HCT116 (cell line): ENCODE measurements at regions not wholly inside any gene's neighbourhood (a gene's known extent, or its start where the extent isn't known, plus 50 kb on each side); places are given as distances from the start of the nearest gene placed in this dataset.

ENCODE experiments used
- ATAC-seq: fragments of 200-7000 bp; cut with Tn5 transposase; 2 replicates; pipeline ENCODE4 v1.9.1; 2020; ENCODE audit warnings: mild to moderate bottlenecking, moderate library complexity
- BruUV-seq: library from RNA; stranded (reverse); fragments of 400-500 nt; replicated peaks from 2 replicates; lab custom pipeline; 2021; lab: Mats Ljungman, UMichigan
- CTCF ChIA-PET: fragments of 300-600 bp; sonication (Branson Sonifier 250); formaldehyde crosslinking; loops from one replicate; lab custom pipeline; 2021; ENCODE audit warnings: antibody characterized with exemption; lab: Charles Lee
- POLR2A ChIA-PET: fragments of 300-600, 350-600 bp; sonication (Branson Sonifier 250); formaldehyde crosslinking; loops from one replicate; lab custom pipeline; 2021; ENCODE audit warnings: antibody characterized with exemption; lab: Charles Lee
- RAD21 ChIA-PET, 2 experiments: fragments of 300-600 bp; sonication (Branson Sonifier 250); formaldehyde crosslinking; loops; one replicate each; lab custom pipeline; 2023; ENCODE audit warnings: low total read pairs in 2 of 2; ENCODE audit not compliant: uncharacterized antibody in 2 of 2, unreplicated experiment in 2 of 2, low non-redundant PET in 1 of 2; lab: Charles Lee
- DNase-seq: peaks from one replicate; pipeline ENCODE4 v3.0.0-alpha.2; 2010; ENCODE audit warnings: low read depth, low spot score
- H2AFZ ChIP-seq: fragments of 200-600 bp; shearing (Covaris generic), sonication (generic); 2 replicates; pipeline ENCODE4 v1.6.1; 2017; ENCODE audit warnings: low read depth, mixed run types, mixed read lengths, antibody characterized with exemption, low read length; ENCODE audit not compliant: poor library complexity, severe bottlenecking
- H3K27ac ChIP-seq: 2 replicates; pipeline ENCODE4 v1.5.1; 2012; ENCODE audit warnings: low read depth, low read length
- H3K27me3 ChIP-seq: fragments of 200-600 bp; sonication (generic); 2 replicates; pipeline ENCODE4 v1.6.1; 2016; ENCODE audit warnings: mixed run types, low read length, mixed read lengths; ENCODE audit not compliant: insufficient read depth
- H3K36me3 ChIP-seq, 2 experiments: fragments of 200-500 bp in 1 of 2; fragments of 200-600 bp in 1 of 2; sonication (Bioruptor generic) in 1 of 2; sonication (generic) in 1 of 2; 2 replicates each; pipeline versions ENCODE4 v1.5.1 to v1.6.1; 2014 to 2016; ENCODE audit warnings: low read length in 2 of 2, inconsistent platforms in 1 of 2, mixed read lengths in 1 of 2, mixed run types in 1 of 2; ENCODE audit not compliant: insufficient read depth in 2 of 2, control insufficient read depth in 1 of 2
- H3K4me1 ChIP-seq, 2 experiments: fragments of 200-600 bp in 1 of 2; sonication (generic) in 1 of 2; 2 replicates each; pipeline versions ENCODE4 v1.5.1 to v1.6.1; 2012 to 2017; ENCODE audit warnings: low read length in 2 of 2, inconsistent platforms in 1 of 2, mild to moderate bottlenecking in 1 of 2, mixed read lengths in 1 of 2, mixed run types in 1 of 2, moderate library complexity in 1 of 2; ENCODE audit not compliant: insufficient read depth in 2 of 2, control insufficient read depth in 1 of 2
- H3K4me2 ChIP-seq: fragments of 200-600 bp; sonication (generic); 2 replicates; pipeline ENCODE4 v1.6.1; 2017; ENCODE audit warnings: mixed run types, low read length, mixed read lengths
- H3K4me3 ChIP-seq, 2 experiments: fragments of 200-600 bp in 1 of 2; sonication (generic) in 1 of 2; replicated peaks in 1 of 2; 2 replicates each; pipeline ENCODE4 v1.5.1; 2011 to 2016; ENCODE audit warnings: low read length in 2 of 2, control low read depth in 1 of 2, low read depth in 1 of 2, mild to moderate bottlenecking in 1 of 2, mixed read lengths in 1 of 2, mixed run types in 1 of 2
- H3K79me2 ChIP-seq: fragments of 200-600 bp; sonication (generic); 2 replicates; pipeline ENCODE4 v1.6.1; 2017; ENCODE audit warnings: mild to moderate bottlenecking, mixed run types, low read length, moderate library complexity, mixed read lengths; ENCODE audit not compliant: insufficient read depth
- H3K9ac ChIP-seq: fragments of 200-600 bp; sonication (generic); 2 replicates; pipeline ENCODE4 v1.6.1; 2016; ENCODE audit warnings: low read length, mixed read lengths
- H3K9me2 ChIP-seq: fragments of 200-600 bp; sonication (generic), shearing (Covaris generic); 2 replicates; pipeline ENCODE4 v1.6.1; 2017; ENCODE audit warnings: mixed run types, mild to moderate bottlenecking, moderate library complexity; ENCODE audit not compliant: insufficient read depth
- H3K9me3 ChIP-seq, 2 experiments: fragments of 200-500 bp in 1 of 2; fragments of 200-600 bp in 1 of 2; sonication (Bioruptor generic) in 1 of 2; sonication (generic) in 1 of 2; 2 replicates each; pipeline ENCODE4 v1.6.1; 2014 to 2017; ENCODE audit warnings: low read length in 2 of 2, mixed read lengths in 2 of 2, inconsistent platforms in 1 of 2, low read depth in 1 of 2, mild to moderate bottlenecking in 1 of 2, mixed run types in 1 of 2, moderate library complexity in 1 of 2; ENCODE audit not compliant: control insufficient read depth in 1 of 2, insufficient read depth in 1 of 2
- H4K20me1 ChIP-seq: fragments of 200-600 bp; sonication (generic), shearing (Covaris generic); 2 replicates; pipeline ENCODE4 v1.6.1; 2017; ENCODE audit warnings: mixed run types, mild to moderate bottlenecking, moderate library complexity; ENCODE audit not compliant: insufficient read depth
- CBX3 ChIP-seq: IDR thresholded peaks from 2 replicates; pipeline ENCODE4 v1.6.1; 2012; ENCODE audit warnings: low read depth
- ELF1 ChIP-seq: IDR thresholded peaks from 2 replicates; pipeline ENCODE4 v1.6.1; 2012; ENCODE audit warnings: low read depth, borderline replicate concordance
- FOSL1 ChIP-seq: IDR thresholded peaks from 2 replicates; pipeline ENCODE4 v1.6.1; 2012; ENCODE audit warnings: low read depth
- SIN3A ChIP-seq: IDR thresholded peaks from 2 replicates; pipeline ENCODE4 v1.6.1; 2012; ENCODE audit warnings: low read depth
- SRF ChIP-seq: IDR thresholded peaks from 2 replicates; pipeline ENCODE4 v1.6.1; 2012; ENCODE audit warnings: low read depth
- ZFX ChIP-seq: fragments of 450-650 bp; IDR thresholded peaks from 2 replicates; pipeline ENCODE4 v1.6.1; 2017
- ZNF274 ChIP-seq: fragments of 200-500 bp; sonication (Bioruptor generic); IDR thresholded peaks from 2 replicates; pipeline ENCODE4 v1.6.1; 2014; ENCODE audit warnings: mild to moderate bottlenecking, low read depth, low read length, inconsistent platforms
- intact Hi-C: fragments of 100-400 bp; cut with micrococcal nuclease; formaldehyde crosslinking; loops from 2 replicates; pipeline ENCODE4 v1.10.0; 2022
- TF ChIP-seq, protein P1 (sequence below): IDR thresholded peaks from 2 replicates; pipeline ENCODE4 v1.6.1; 2012
- TF ChIP-seq, protein P2 (sequence below): IDR thresholded peaks from 2 replicates; pipeline ENCODE4 v1.6.1; 2012; ENCODE audit warnings: low read depth
- TF ChIP-seq, protein P3 (sequence below), 3 experiments: fragments of 200-600 bp in 1 of 3; sonication (generic) in 1 of 3; IDR thresholded peaks in 2 of 3; conservative IDR thresholded peaks in 1 of 3; 2 replicates each; pipeline ENCODE4 v1.5.1; 2012 to 2017; ENCODE audit warnings: low read depth in 2 of 3, low read length in 2 of 3, antibody characterized with exemption in 1 of 3, borderline replicate concordance in 1 of 3, control low read depth in 1 of 3, mild to moderate bottlenecking in 1 of 3, mixed read lengths in 1 of 3, mixed run types in 1 of 3, moderate library complexity in 1 of 3; ENCODE audit not compliant: insufficient read depth in 1 of 3

DNA sequence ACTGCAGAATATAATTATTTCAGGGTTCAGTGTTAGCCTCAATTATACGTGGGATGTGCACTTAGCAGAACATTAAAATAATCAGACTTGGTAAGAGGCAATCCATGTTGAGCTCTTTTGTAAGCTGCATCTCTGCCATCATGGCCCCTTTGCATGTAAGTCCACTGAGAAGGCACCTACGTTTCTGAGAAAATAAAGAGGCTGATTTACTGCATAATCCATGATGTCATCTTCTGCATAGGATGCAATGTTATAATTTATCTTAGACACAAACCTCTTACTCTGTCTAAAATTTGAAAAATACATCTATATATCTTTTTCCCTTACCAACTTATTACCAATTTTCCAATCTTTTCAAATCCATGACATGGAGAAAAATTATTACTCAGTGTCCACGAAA, 1294.7 kb downstream of the ZPLD1 start:
- Histone ChIP-seq H3K4me2 (no peak overlapping the region), H3K27me3 (no peaks in the 10 kb centered on the region), H3K79me2 (no peaks in the 10 kb centered on the region)
- RAD21 ChIA-PET = no interaction called here
- TF ChIP-seq ZNF274 (no peak), FOSL1 (no peak), CBX3 (no peak), SRF (no peak), ELF1 (no peak), ZFX (no peak), SIN3A (no peak)
- TF ChIP-seq, protein P1, sequence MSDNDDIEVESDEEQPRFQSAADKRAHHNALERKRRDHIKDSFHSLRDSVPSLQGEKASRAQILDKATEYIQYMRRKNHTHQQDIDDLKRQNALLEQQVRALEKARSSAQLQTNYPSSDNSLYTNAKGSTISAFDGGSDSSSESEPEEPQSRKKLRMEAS = no peak
- TF ChIP-seq, protein P2, sequence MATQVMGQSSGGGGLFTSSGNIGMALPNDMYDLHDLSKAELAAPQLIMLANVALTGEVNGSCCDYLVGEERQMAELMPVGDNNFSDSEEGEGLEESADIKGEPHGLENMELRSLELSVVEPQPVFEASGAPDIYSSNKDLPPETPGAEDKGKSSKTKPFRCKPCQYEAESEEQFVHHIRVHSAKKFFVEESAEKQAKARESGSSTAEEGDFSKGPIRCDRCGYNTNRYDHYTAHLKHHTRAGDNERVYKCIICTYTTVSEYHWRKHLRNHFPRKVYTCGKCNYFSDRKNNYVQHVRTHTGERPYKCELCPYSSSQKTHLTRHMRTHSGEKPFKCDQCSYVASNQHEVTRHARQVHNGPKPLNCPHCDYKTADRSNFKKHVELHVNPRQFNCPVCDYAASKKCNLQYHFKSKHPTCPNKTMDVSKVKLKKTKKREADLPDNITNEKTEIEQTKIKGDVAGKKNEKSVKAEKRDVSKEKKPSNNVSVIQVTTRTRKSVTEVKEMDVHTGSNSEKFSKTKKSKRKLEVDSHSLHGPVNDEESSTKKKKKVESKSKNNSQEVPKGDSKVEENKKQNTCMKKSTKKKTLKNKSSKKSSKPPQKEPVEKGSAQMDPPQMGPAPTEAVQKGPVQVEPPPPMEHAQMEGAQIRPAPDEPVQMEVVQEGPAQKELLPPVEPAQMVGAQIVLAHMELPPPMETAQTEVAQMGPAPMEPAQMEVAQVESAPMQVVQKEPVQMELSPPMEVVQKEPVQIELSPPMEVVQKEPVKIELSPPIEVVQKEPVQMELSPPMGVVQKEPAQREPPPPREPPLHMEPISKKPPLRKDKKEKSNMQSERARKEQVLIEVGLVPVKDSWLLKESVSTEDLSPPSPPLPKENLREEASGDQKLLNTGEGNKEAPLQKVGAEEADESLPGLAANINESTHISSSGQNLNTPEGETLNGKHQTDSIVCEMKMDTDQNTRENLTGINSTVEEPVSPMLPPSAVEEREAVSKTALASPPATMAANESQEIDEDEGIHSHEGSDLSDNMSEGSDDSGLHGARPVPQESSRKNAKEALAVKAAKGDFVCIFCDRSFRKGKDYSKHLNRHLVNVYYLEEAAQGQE = no peak
- TF ChIP-seq, protein P3, sequence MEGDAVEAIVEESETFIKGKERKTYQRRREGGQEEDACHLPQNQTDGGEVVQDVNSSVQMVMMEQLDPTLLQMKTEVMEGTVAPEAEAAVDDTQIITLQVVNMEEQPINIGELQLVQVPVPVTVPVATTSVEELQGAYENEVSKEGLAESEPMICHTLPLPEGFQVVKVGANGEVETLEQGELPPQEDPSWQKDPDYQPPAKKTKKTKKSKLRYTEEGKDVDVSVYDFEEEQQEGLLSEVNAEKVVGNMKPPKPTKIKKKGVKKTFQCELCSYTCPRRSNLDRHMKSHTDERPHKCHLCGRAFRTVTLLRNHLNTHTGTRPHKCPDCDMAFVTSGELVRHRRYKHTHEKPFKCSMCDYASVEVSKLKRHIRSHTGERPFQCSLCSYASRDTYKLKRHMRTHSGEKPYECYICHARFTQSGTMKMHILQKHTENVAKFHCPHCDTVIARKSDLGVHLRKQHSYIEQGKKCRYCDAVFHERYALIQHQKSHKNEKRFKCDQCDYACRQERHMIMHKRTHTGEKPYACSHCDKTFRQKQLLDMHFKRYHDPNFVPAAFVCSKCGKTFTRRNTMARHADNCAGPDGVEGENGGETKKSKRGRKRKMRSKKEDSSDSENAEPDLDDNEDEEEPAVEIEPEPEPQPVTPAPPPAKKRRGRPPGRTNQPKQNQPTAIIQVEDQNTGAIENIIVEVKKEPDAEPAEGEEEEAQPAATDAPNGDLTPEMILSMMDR (IDR thresholded peaks at IDR 0.05 in 2 of 3, conservative IDR thresholded peaks at IDR 0.05 in 1 of 3; ENCODE audit: borderline replicate concordance in 1 of 3, insufficient read depth in 1 of 3, low read depth in 2 of 3, low read length in 2 of 3) = no peak
- TF ChIP-seq, all 23 proteins: peak for 0
- Histone ChIP-seq H2AFZ (no peak overlapping the region), H3K27ac (no peak overlapping the region), H3K9ac (no peak overlapping the region), H4K20me1 (no peaks in the 10 kb centered on the region), H3K9me3 (no peaks in the 10 kb centered on the region), H3K36me3 (no peaks in the 10 kb centered on the region), H3K4me3 (no peak overlapping the region), H3K9me2 (no peaks in the 10 kb centered on the region), H3K4me1 (no peaks in the 10 kb centered on the region)
- no peak for DNase-seq
- ATAC-seq = no peak
- POLR2A ChIA-PET = no interaction called here
- CTCF ChIA-PET = no interaction called here
- intact Hi-C loops = no loop called here
- BruUV-seq = no TSS peak
